CD4-positive, alpha-beta T cell (primary cell): ENCODE measurements at regions not wholly inside any gene's neighbourhood (a gene's known extent, or its start where the extent isn't known, plus 50 kb on each side); places are given as distances from the start of the nearest gene placed in this dataset.

ENCODE experiments used
- ATAC-seq: fragments of 200-7000 bp; cut with Tn5 transposase; one replicate; pipeline ENCODE4 v1.10.0; 2022; ENCODE audit warnings: mild to moderate bottlenecking; ENCODE audit not compliant: poor library complexity
- CTCF ChIA-PET: fragments of 350-600 bp; sonication (Branson Sonifier 250); formaldehyde crosslinking; loops from one replicate; lab custom pipeline; 2021; ENCODE audit warnings: antibody characterized with exemption, inconsistent platforms; lab: Charles Lee
- POLR2A ChIA-PET: fragments of 350-600 bp; sonication (Branson Sonifier 250); formaldehyde crosslinking; loops from one replicate; lab custom pipeline; 2021; ENCODE audit warnings: antibody characterized with exemption, inconsistent platforms; lab: Charles Lee
- DNase-seq, 14 experiments: peaks; one replicate each; pipeline ENCODE4 v3.0.0-alpha.2; 2013 to 2020; ENCODE audit warnings: mixed read lengths in 2 of 14
- H3K27ac ChIP-seq, 2 donors: one replicate each; pipeline versions ENCODE4 v1.5.1 to v1.7.0; 2013; ENCODE audit warnings: low read length in 2 of 2, low read depth in 1 of 2, mild to moderate bottlenecking in 1 of 2
- H3K27me3 ChIP-seq, 2 experiments: 1 replicate in 1 of 2; 2 replicates in 1 of 2; pipeline versions ENCODE4 v1.6.1 to v1.7.0; 2013; ENCODE audit warnings: low read length in 2 of 2, control low read depth in 1 of 2, mild to moderate bottlenecking in 1 of 2, moderate library complexity in 1 of 2; ENCODE audit not compliant: insufficient read depth in 2 of 2, control insufficient read depth in 1 of 2
- H3K36me3 ChIP-seq: one replicate; pipeline ENCODE4 v1.6.1; 2013; ENCODE audit warnings: low read length, control low read depth; ENCODE audit not compliant: insufficient read depth
- H3K4me1 ChIP-seq: one replicate; pipeline ENCODE4 v1.6.1; 2013; ENCODE audit warnings: low read length, control low read depth; ENCODE audit not compliant: insufficient read depth
- H3K4me3 ChIP-seq: one replicate; pipeline ENCODE4 v1.5.1; 2013; ENCODE audit warnings: mild to moderate bottlenecking, low read length, moderate library complexity
- H3K9me3 ChIP-seq, 2 experiments: 1 replicate in 1 of 2; 2 replicates in 1 of 2; pipeline versions ENCODE4 v1.6.1 to v1.7.0; 2013; ENCODE audit warnings: low read length in 2 of 2, mild to moderate bottlenecking in 2 of 2, control low read depth in 1 of 2, moderate library complexity in 1 of 2; ENCODE audit not compliant: control insufficient read depth in 1 of 2, insufficient read depth in 1 of 2
- H3K27ac Mint-ChIP-seq: one replicate; pipeline ENCODE4 v1.8.0; 2020; ENCODE audit warnings: mixed read lengths
- H3K27me3 Mint-ChIP-seq: one replicate; pipeline ENCODE4 v1.8.0; 2021; ENCODE audit warnings: mixed read lengths
- H3K36me3 Mint-ChIP-seq: one replicate; pipeline ENCODE4 v1.8.0; 2021; ENCODE audit warnings: low read depth, mixed read lengths
- H3K4me1 Mint-ChIP-seq: one replicate; pipeline ENCODE4 v1.8.0; 2021; ENCODE audit warnings: low read depth, mixed read lengths
- H3K4me3 Mint-ChIP-seq: one replicate; pipeline ENCODE4 v1.8.0; 2020; ENCODE audit warnings: mild to moderate bottlenecking, mixed read lengths
- H3K9me3 Mint-ChIP-seq: one replicate; pipeline ENCODE4 v1.8.0; 2020; ENCODE audit warnings: mixed read lengths
- CTCF ChIP-seq: fragments of 200-600 bp; IDR thresholded peaks from one replicate; pipeline ENCODE4 v1.8.0; 2022; ENCODE audit warnings: antibody characterized with exemption, mild to moderate bottlenecking
- intact Hi-C, 2 experiments: fragments of 100-400 bp; cut with DNase I in 1 of 2; cut with micrococcal nuclease in 1 of 2; formaldehyde crosslinking; loops; one replicate each; pipeline versions ENCODE4 v1.15.1 to v1.9.0; 2023 to 2025; cut with DNase I, micrococcal nuclease

GRCh38 chr2:166727095-166727494 lies 161.2 kb upstream of the XIRP2 start:
- no peak overlapping the region for H3K27ac ChIP-seq
- no peak overlapping the region for H3K4me3 ChIP-seq
- Mint-ChIP-seq H3K27me3 (no peaks in the 10 kb centered on the region), H3K4me3 (no peak overlapping the region), H3K9me3 (peaks cover 10% of the 10 kb centered on the region), H3K4me1 (no peaks in the 10 kb centered on the region), H3K36me3 (no peaks in the 10 kb centered on the region), H3K27ac (no peak overlapping the region)
- H3K36me3 ChIP-seq: no peaks in the 10 kb centered on the region
- no peaks in the 10 kb centered on the region for H3K27me3 ChIP-seq
- H3K9me3 ChIP-seq: peaks cover 0 to 4% of the 10 kb centered on the region in 2 experiments
- intact Hi-C loops: no loop called here
- no peaks in the 10 kb centered on the region for H3K4me1 ChIP-seq
- DNase-seq (peak in 1 of 14 experiments; percentile 1), ATAC-seq (no peak)
- no peak for TF ChIP-seq CTCF
- POLR2A ChIA-PET: no interaction called here
- CTCF ChIA-PET: no interaction called here

- no peak for ATAC-seq
- Histone ChIP-seq H3K9me3 (peaks cover 0 to 4% of the 10 kb centered on the region in 2 experiments), H3K27ac (no peak overlapping the region), H3K27me3 (no peaks in the 10 kb centered on the region), H3K4me3 (no peak overlapping the region), H3K4me1 (no peaks in the 10 kb centered on the region), H3K36me3 (no peaks in the 10 kb centered on the region)
- no peak for DNase-seq
- Mint-ChIP-seq H3K36me3 (no peaks in the 10 kb centered on the region), H3K27ac (no peak overlapping the region), H3K27me3 (no peaks in the 10 kb centered on the region), H3K4me1 (no peaks in the 10 kb centered on the region), H3K9me3 (peaks cover 7% of the 10 kb centered on the region), H3K4me3 (no peak overlapping the region)
- ChIA-PET POLR2A (no interaction called here), CTCF (no interaction called here)
- intact Hi-C loops: no loop called here
- TF ChIP-seq CTCF: no peak
Observed at GRCh38 chr2:166725927-166726924, 162.1 kb upstream of the XIRP2 start.

- Histone ChIP-seq H3K27me3 (no peaks in the 10 kb centered on the region), H3K36me3 (no peaks in the 10 kb centered on the region), H3K4me1 (no peaks in the 10 kb centered on the region), H3K27ac (no peak overlapping the region), H3K4me3 (no peak overlapping the region), H3K9me3 (no peaks in the 10 kb centered on the region)
- Mint-ChIP-seq H3K36me3 (no peaks in the 10 kb centered on the region), H3K4me1 (no peaks in the 10 kb centered on the region), H3K27me3 (no peaks in the 10 kb centered on the region), H3K9me3 (peaks cover 2% of the 10 kb centered on the region), H3K27ac (no peak overlapping the region), H3K4me3 (no peak overlapping the region)
- intact Hi-C loops: no loop called here
- CTCF ChIA-PET: no interaction called here
- ATAC-seq (no peak), DNase-seq (no peak)
- TF ChIP-seq CTCF: no peak
- POLR2A ChIA-PET: no interaction called here
Observed at GRCh38 chr2:166716968-166717367, 171.3 kb upstream of the XIRP2 start.
